HEK293 (cell line): ENCODE measurements at regions not wholly inside any gene's neighbourhood (a gene's known extent, or its start where the extent isn't known, plus 50 kb on each side); places are given as distances from the start of the nearest gene placed in this dataset.

Experiments used
- HOXA7 ChIP-seq: sonication (generic); formaldehyde crosslinking; IDR thresholded peaks from 2 replicates; pipeline ENCODE4 v1.8.1; 2022; ENCODE audit warnings: missing genetic modification reagents, borderline replicate concordance
- TCF7L2 ChIP-seq: IDR thresholded peaks from 2 replicates; pipeline ENCODE4 v1.6.1; 2011; ENCODE audit warnings: low read depth, mild to moderate bottlenecking, inconsistent platforms, low read length, moderate library complexity, borderline replicate concordance
- YY1 ChIP-seq: fragments of 450-650 bp; formaldehyde crosslinking; IDR thresholded peaks from 2 replicates; pipeline ENCODE4 v1.5.1; 2018; ENCODE audit warnings: missing biosample characterization, missing genetic modification characterization
- ZBTB7A ChIP-seq: fragments of 450-650 bp; formaldehyde crosslinking; IDR thresholded peaks from 2 replicates; pipeline ENCODE4 v1.5.1; 2016; ENCODE audit warnings: low read depth, missing biosample characterization, missing genetic modification characterization
- ZNF302 ChIP-seq: fragments of 450-650 bp; formaldehyde crosslinking; IDR thresholded peaks from 2 replicates; pipeline ENCODE4 v1.5.1; 2016; ENCODE audit warnings: missing biosample characterization, missing genetic modification characterization, low read depth
- ZNF350 ChIP-seq: fragments of 450-650 bp; formaldehyde crosslinking; IDR thresholded peaks from 2 replicates; pipeline ENCODE4 v1.5.0; 2017; ENCODE audit warnings: missing biosample characterization, mild to moderate bottlenecking, missing genetic modification characterization
- ZNF629 ChIP-seq: fragments of 450-650 bp; formaldehyde crosslinking; IDR thresholded peaks from 2 replicates; pipeline ENCODE4 v1.5.1; 2017; ENCODE audit warnings: missing biosample characterization, missing genetic modification characterization
- ZNF768 ChIP-seq: fragments of 450-650 bp; formaldehyde crosslinking; IDR thresholded peaks from 2 replicates; pipeline ENCODE4 v1.5.1; 2018; ENCODE audit warnings: missing biosample characterization, mild to moderate bottlenecking, missing genetic modification characterization
- TF ChIP-seq, protein P1 (sequence below): fragments of 450-650 bp; formaldehyde crosslinking; IDR thresholded peaks from 2 replicates; pipeline ENCODE4 v1.5.1; 2016; ENCODE audit warnings: missing biosample characterization, missing genetic modification characterization
- TF ChIP-seq, protein P2 (sequence below): fragments of 450-650 bp; formaldehyde crosslinking; IDR thresholded peaks from 2 replicates; pipeline ENCODE4 v1.5.1; 2016; ENCODE audit warnings: missing biosample characterization, missing genetic modification characterization
- TF ChIP-seq, protein P3 (sequence below): fragments of 450-650 bp; formaldehyde crosslinking; IDR thresholded peaks from 2 replicates; pipeline ENCODE4 v1.5.1; 2016; ENCODE audit warnings: missing biosample characterization, missing genetic modification characterization

DNA sequence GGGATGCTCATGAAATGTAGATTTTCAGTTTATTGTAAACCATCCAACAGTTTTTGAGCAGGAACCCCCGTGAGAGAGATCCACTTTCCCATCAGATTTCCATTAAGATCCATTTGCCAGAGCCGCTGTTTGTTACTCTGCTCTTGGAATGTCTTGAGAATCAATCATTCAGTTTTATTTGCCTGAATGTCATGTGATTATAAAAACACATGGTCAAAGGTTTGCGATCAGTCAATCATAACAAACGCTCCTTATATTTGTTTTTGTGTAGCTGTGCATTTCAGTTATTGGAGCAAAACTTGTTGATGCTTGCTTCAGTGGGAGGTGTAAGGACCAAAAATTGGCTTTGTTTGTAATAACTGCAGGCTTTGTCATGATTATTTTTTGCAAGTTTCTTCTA is 155.8 kb upstream of the RHOBTB1 start:
- TF ChIP-seq ZNF302 (no peak), ZNF768 (tag by site-specific recombination) (no peak), TCF7L2 (no peak), ZNF629 (no peak), ZBTB7A (tag by site-specific recombination) (no peak), HOXA7 (CRISPR knock-in tag) (no peak), ZNF350 (tag by site-specific recombination) (no peak), YY1 (no peak)
- TF ChIP-seq, protein P1, sequence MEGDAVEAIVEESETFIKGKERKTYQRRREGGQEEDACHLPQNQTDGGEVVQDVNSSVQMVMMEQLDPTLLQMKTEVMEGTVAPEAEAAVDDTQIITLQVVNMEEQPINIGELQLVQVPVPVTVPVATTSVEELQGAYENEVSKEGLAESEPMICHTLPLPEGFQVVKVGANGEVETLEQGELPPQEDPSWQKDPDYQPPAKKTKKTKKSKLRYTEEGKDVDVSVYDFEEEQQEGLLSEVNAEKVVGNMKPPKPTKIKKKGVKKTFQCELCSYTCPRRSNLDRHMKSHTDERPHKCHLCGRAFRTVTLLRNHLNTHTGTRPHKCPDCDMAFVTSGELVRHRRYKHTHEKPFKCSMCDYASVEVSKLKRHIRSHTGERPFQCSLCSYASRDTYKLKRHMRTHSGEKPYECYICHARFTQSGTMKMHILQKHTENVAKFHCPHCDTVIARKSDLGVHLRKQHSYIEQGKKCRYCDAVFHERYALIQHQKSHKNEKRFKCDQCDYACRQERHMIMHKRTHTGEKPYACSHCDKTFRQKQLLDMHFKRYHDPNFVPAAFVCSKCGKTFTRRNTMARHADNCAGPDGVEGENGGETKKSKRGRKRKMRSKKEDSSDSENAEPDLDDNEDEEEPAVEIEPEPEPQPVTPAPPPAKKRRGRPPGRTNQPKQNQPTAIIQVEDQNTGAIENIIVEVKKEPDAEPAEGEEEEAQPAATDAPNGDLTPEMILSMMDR (tag by site-specific recombination), result no peak
- TF ChIP-seq, protein P2, sequence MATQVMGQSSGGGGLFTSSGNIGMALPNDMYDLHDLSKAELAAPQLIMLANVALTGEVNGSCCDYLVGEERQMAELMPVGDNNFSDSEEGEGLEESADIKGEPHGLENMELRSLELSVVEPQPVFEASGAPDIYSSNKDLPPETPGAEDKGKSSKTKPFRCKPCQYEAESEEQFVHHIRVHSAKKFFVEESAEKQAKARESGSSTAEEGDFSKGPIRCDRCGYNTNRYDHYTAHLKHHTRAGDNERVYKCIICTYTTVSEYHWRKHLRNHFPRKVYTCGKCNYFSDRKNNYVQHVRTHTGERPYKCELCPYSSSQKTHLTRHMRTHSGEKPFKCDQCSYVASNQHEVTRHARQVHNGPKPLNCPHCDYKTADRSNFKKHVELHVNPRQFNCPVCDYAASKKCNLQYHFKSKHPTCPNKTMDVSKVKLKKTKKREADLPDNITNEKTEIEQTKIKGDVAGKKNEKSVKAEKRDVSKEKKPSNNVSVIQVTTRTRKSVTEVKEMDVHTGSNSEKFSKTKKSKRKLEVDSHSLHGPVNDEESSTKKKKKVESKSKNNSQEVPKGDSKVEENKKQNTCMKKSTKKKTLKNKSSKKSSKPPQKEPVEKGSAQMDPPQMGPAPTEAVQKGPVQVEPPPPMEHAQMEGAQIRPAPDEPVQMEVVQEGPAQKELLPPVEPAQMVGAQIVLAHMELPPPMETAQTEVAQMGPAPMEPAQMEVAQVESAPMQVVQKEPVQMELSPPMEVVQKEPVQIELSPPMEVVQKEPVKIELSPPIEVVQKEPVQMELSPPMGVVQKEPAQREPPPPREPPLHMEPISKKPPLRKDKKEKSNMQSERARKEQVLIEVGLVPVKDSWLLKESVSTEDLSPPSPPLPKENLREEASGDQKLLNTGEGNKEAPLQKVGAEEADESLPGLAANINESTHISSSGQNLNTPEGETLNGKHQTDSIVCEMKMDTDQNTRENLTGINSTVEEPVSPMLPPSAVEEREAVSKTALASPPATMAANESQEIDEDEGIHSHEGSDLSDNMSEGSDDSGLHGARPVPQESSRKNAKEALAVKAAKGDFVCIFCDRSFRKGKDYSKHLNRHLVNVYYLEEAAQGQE (tag by site-specific recombination), result no peak
- TF ChIP-seq, protein P3, sequence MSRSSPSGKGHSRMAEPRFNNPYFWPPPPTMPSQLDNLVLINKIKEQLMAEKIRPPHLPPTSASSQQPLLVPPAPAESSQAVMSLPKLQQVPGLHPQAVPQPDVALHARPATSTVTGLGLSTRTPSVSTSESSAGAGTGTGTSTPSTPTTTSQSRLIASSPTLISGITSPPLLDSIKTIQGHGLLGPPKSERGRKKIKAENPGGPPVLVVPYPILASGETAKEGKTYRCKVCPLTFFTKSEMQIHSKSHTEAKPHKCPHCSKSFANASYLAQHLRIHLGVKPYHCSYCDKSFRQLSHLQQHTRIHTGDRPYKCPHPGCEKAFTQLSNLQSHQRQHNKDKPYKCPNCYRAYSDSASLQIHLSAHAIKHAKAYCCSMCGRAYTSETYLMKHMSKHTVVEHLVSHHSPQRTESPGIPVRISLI, result no peak
